Spleen (tissue), 11 donors: ENCODE measurements at regions not wholly inside any gene's neighbourhood (a gene's known extent, or its start where the extent isn't known, plus 50 kb on each side); places are given as distances from the start of the nearest gene placed in this dataset.

Experiments
- DNase-seq: peaks from one replicate; pipeline ENCODE4 v3.0.0-alpha.2; 2020
- H3K27ac ChIP-seq, 8 donors: fragments of 200-600 bp; sonication (generic) in 7 of 8; 1 replicate in 4 of 8; 2 replicates in 4 of 8; pipeline versions ENCODE4 v1.5.0 to v1.8.0; 2016 to 2021; ENCODE audit warnings: inconsistent platforms in 4 of 8, mild to moderate bottlenecking in 4 of 8, moderate library complexity in 1 of 8
- H3K27me3 ChIP-seq, 7 donors: fragments of 200-600 bp; sonication (generic) in 6 of 7; replicated peaks in 1 of 7; 1 replicate in 4 of 7; 2 replicates in 3 of 7; pipeline versions ENCODE4 v1.5.0 to v1.8.0; 2016 to 2021; ENCODE audit warnings: inconsistent platforms in 3 of 7, mild to moderate bottlenecking in 1 of 7
- H3K36me3 ChIP-seq, 6 donors: fragments of 200-600 bp; sonication (generic) in 5 of 6; 1 replicate in 4 of 6; 2 replicates in 2 of 6; pipeline versions ENCODE4 v1.5.0 to v1.8.0; 2016 to 2021; ENCODE audit warnings: inconsistent platforms in 2 of 6
- H3K4me1 ChIP-seq, 6 donors: fragments of 200-600 bp; sonication (generic) in 5 of 6; 1 replicate in 3 of 6; 2 replicates in 3 of 6; pipeline versions ENCODE4 v1.5.0 to v1.8.0; 2016 to 2021; ENCODE audit warnings: inconsistent platforms in 3 of 6
- H3K4me3 ChIP-seq, 8 donors: fragments of 200-600 bp; sonication (generic) in 7 of 8; 1 replicate in 4 of 8; 2 replicates in 4 of 8; pipeline versions ENCODE4 v1.5.0 to v1.8.0; 2016 to 2021; ENCODE audit warnings: inconsistent platforms in 4 of 8, mild to moderate bottlenecking in 4 of 8, moderate library complexity in 2 of 8
- H3K9me3 ChIP-seq, 8 donors: fragments of 200-600 bp; sonication (generic) in 7 of 8; 1 replicate in 4 of 8; 2 replicates in 4 of 8; pipeline versions ENCODE4 v1.5.0 to v1.8.0; 2016 to 2021; ENCODE audit warnings: inconsistent platforms in 4 of 8
- CTCF ChIP-seq, 11 experiments: fragments of 200-600 bp in 7 of 11; fragments of 450-650 bp in 4 of 11; sonication (generic) in 4 of 11; IDR thresholded peaks in 8 of 11; conservative IDR thresholded peaks in 3 of 11; 1 replicate in 7 of 11; 2 replicates in 4 of 11; pipeline versions ENCODE4 v1.4.0 to v1.8.0; 2016 to 2021; ENCODE audit warnings: antibody characterized with exemption in 11 of 11, inconsistent platforms in 4 of 11, mild to moderate bottlenecking in 1 of 11
- POLR2A ChIP-seq, 3 donors: fragments of 450-650 bp; IDR thresholded peaks; one replicate each; pipeline ENCODE4 v1.5.1; 2017; ENCODE audit warnings: antibody characterized with exemption in 3 of 3, mild to moderate bottlenecking in 1 of 3
- POLR2AphosphoS5 ChIP-seq, 3 donors: sonication (generic); formaldehyde crosslinking; IDR thresholded peaks; one replicate each; pipeline ENCODE4 v1.5.1; 2017; ENCODE audit warnings: antibody characterized with exemption in 3 of 3
- WGBS, 5 donors: extraction: QIAGEN DNeasy Blood & Tissue Kit in 3 of 5; methylation state at CpG; one replicate each; pipeline versions ENCODE4 v1.1.5 to v1.1.7; 2013 to 2018; 5-methylcytosine and 5-hydroxymethylcytosine counted together
- intact Hi-C: fragments of 100-400 bp; cut with DNase I; formaldehyde crosslinking; loops from one replicate; pipeline ENCODE4 v1.15.0; 2023; ENCODE audit warnings: low total_unique reads
- donor health status: healthy with polysubstance abuse.
- donor health status: DM: no; HTN: no; CAD: no; lungs with moderate emphysema.
- donor health status: DM: no; HTN: no; CAD: no.
- donor health status: Bipolar disorder and iron deficiency.
- donor health status: healthy.
- donor health status: DM: no; HTN: no; CAD: no.
- donor health status: DM: yes; HTN: yes; CAD: no.

- H3K27me3 ChIP-seq = peaks cover 0 to 43% (median 0%) of the 10 kb centered on the region in 7 donors
- no peak for DNase-seq
- H3K4me3 ChIP-seq = no peak overlapping the region
- WGBS, 5 donors = 72 to 82% (median 74%) methylated on average over 6 of the region's 6 CpGs
- no peaks in the 10 kb centered on the region for H3K36me3 ChIP-seq
- no peak overlapping the region for H3K27ac ChIP-seq
- no peak for TF ChIP-seq POLR2AphosphoS5 (IDR thresholded peaks at IDR 0.05)
- TF ChIP-seq POLR2A (IDR thresholded peaks at IDR 0.05) = no peak
- TF ChIP-seq CTCF (IDR thresholded peaks at IDR 0.05 in 8 of 11, conservative IDR thresholded peaks at IDR 0.05 in 3 of 11) = no peak
- H3K9me3 ChIP-seq = no peaks in the 10 kb centered on the region
- intact Hi-C loops = no loop called here
- no peaks in the 10 kb centered on the region for H3K4me1 ChIP-seq
Measured at GRCh38 chr12:131577766-131578165, 133.1 kb upstream of the SFSWAP start.

- intact Hi-C loops = no loop called here
- WGBS, 5 donors = 76 to 84% (median 80%) methylated on average over 11 of the region's 11 CpGs
Measured at GRCh38 chr12:131578828-131579470, 131.9 kb upstream of the SFSWAP start.

GRCh38 chr12:131583090-131583712 lies 127.7 kb upstream of the SFSWAP start:
- Histone ChIP-seq H3K27ac (no peak overlapping the region), H3K9me3 (peaks cover 0 to 20% (median 10%) of the 10 kb centered on the region in 8 donors), H3K36me3 (no peaks in the 10 kb centered on the region), H3K27me3 (peaks cover 0 to 45% (median 0%) of the 10 kb centered on the region in 7 donors), H3K4me3 (no peak overlapping the region), H3K4me1 (no peaks in the 10 kb centered on the region)
- WGBS, 5 donors = 73 to 81% (median 76%) methylated on average over 20 of the region's 20 CpGs
- TF ChIP-seq CTCF (IDR thresholded peaks at IDR 0.05 in 8 of 11, conservative IDR thresholded peaks at IDR 0.05 in 3 of 11) (no peak), POLR2A (IDR thresholded peaks at IDR 0.05) (no peak), POLR2AphosphoS5 (IDR thresholded peaks at IDR 0.05) (no peak)
- intact Hi-C loops = no loop called here
- no peak for DNase-seq

More at GRCh38 chr12:131578828-131579470, 131.9 kb upstream of the SFSWAP start:
- Histone ChIP-seq H3K27ac (no peak overlapping the region), H3K4me3 (no peak overlapping the region), H3K9me3 (no peaks in the 10 kb centered on the region), H3K4me1 (no peaks in the 10 kb centered on the region), H3K36me3 (no peaks in the 10 kb centered on the region), H3K27me3 (peaks cover 0 to 40% (median 0%) of the 10 kb centered on the region in 7 donors)
- TF ChIP-seq POLR2AphosphoS5 (IDR thresholded peaks at IDR 0.05) = no peak
- no peak for TF ChIP-seq POLR2A (IDR thresholded peaks at IDR 0.05)
- no peak for TF ChIP-seq CTCF (IDR thresholded peaks at IDR 0.05 in 8 of 11, conservative IDR thresholded peaks at IDR 0.05 in 3 of 11)
- no peak for DNase-seq

GRCh38 chr12:131586269-131586668 lies 124.6 kb upstream of the SFSWAP start:
- Histone ChIP-seq H3K4me1 (peaks cover 0 to 10% (median 0%) of the 10 kb centered on the region in 6 donors), H3K36me3 (no peaks in the 10 kb centered on the region), H3K27me3 (peaks cover 0 to 32% (median 0%) of the 10 kb centered on the region in 7 donors), H3K27ac (no peak overlapping the region), H3K4me3 (no peak overlapping the region), H3K9me3 (peaks cover 0 to 20% (median 10%) of the 10 kb centered on the region in 8 donors)
- 83 to 92% (median 90%) methylated on average over 2 to 9 of the region's 9 CpGs for WGBS, 5 donors
- intact Hi-C loops = no loop called here
- no peak for DNase-seq
- no peak for TF ChIP-seq CTCF (IDR thresholded peaks at IDR 0.05 in 8 of 11, conservative IDR thresholded peaks at IDR 0.05 in 3 of 11)
- TF ChIP-seq POLR2A (IDR thresholded peaks at IDR 0.05) = no peak
- no peak for TF ChIP-seq POLR2AphosphoS5 (IDR thresholded peaks at IDR 0.05)
